H1 (cell line): ENCODE measurements at regions not wholly inside any gene's neighbourhood (a gene's known extent, or its start where the extent isn't known, plus 50 kb on each side); places are given as distances from the start of the nearest gene placed in this dataset.

Experiments used
- CEBPB ChIP-seq: IDR thresholded peaks from 2 replicates; pipeline ENCODE4 v1.6.1; 2012; ENCODE audit warnings: low read depth, low read length
- CTCF ChIP-seq, 3 experiments: IDR thresholded peaks; 1 replicate in 2 of 3; 2 replicates in 1 of 3; pipeline versions ENCODE4 v1.5.1 to v1.6.1; 2011; ENCODE audit warnings: low read length in 3 of 3, mild to moderate bottlenecking in 3 of 3, inconsistent platforms in 2 of 3, low read depth in 1 of 3, moderate library complexity in 1 of 3; ENCODE audit not compliant: insufficient read depth in 1 of 3; ENCODE audit errors: control extremely low read depth in 1 of 3
- EZH2 ChIP-seq: fragments of 200-600 bp; sonication (generic); IDR thresholded peaks from 2 replicates; pipeline ENCODE4 v1.7.1; 2012; ENCODE audit warnings: low read depth, mild to moderate bottlenecking, moderate library complexity, low read length, inconsistent platforms; ENCODE audit not compliant: severe bottlenecking
- POLR2A ChIP-seq, 2 experiments: IDR thresholded peaks; 1 replicate in 1 of 2; 2 replicates in 1 of 2; pipeline ENCODE4 v1.6.1; 2011; ENCODE audit warnings: low read depth in 2 of 2, low read length in 2 of 2, mild to moderate bottlenecking in 2 of 2; ENCODE audit errors: control extremely low read depth in 1 of 2
- TBP ChIP-seq: IDR thresholded peaks from 2 replicates; pipeline ENCODE4 v1.6.1; 2011; ENCODE audit warnings: low read depth, low read length, improper control_type of control experiment
- TEAD4 ChIP-seq: IDR thresholded peaks from 2 replicates; pipeline ENCODE4 v1.6.1; 2012; ENCODE audit warnings: low read depth, low read length, inconsistent platforms, mixed read lengths
- TF ChIP-seq, protein P1 (sequence below): IDR thresholded peaks from 2 replicates; pipeline ENCODE4 v1.6.1; 2011; ENCODE audit warnings: low read length, improper control_type of control experiment

GRCh38 chrX:23251043-23251442, 83.6 kb upstream of the PTCHD1 start:
- TF ChIP-seq, protein P1, sequence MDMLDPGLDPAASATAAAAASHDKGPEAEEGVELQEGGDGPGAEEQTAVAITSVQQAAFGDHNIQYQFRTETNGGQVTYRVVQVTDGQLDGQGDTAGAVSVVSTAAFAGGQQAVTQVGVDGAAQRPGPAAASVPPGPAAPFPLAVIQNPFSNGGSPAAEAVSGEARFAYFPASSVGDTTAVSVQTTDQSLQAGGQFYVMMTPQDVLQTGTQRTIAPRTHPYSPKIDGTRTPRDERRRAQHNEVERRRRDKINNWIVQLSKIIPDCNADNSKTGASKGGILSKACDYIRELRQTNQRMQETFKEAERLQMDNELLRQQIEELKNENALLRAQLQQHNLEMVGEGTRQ = no peak
- TF ChIP-seq CTCF (IDR thresholded peaks at IDR 0.05; ENCODE audit: control extremely low read depth in 1 of 3, insufficient read depth in 1 of 3, low read depth in 1 of 3, low read length in 3 of 3) (no peak), CEBPB (no peak), EZH2 (no peak), TEAD4 (no peak), POLR2A (IDR thresholded peaks at IDR 0.05; ENCODE audit: control extremely low read depth in 1 of 2, low read depth in 2 of 2, low read length in 2 of 2) (no peak), TBP (no peak)
